ENCODE measurements at regions not wholly inside any gene's neighbourhood (a gene's known extent, or its start where the extent isn't known, plus 50 kb on each side); places are given as distances from the start of the nearest gene placed in this dataset.

DNA sequence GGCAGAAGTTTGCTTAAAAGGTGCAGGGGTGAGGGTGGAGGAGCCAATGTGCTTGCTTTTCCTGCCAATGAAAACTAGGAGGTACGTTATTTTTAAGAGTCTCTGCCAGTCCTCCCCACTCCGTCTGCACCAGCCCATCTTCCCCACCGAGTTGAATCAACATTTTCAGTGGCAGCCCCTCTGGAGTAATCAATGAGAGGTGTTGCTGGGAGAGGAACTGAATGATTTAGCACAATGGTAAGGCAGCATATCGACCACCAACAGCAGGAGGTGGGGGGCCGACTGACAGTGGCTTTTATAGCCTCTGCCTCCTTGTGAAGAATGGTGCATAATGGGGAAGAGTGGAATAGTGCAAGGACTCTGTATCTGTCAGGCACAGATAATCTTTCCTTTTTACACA is 1465.0 kb upstream of the GOT2 start:
- no peaks in the 10 kb centered on the region for H3K36me3 ChIP-seq (replicated peaks in 1 of 2; ENCODE audit: control insufficient read depth in 1 of 2, insufficient read depth in 2 of 2, low read length in 2 of 2)
- H3K4me2 ChIP-seq (ENCODE audit: low read depth, low read length), result no peak overlapping the region
- no peak for ATAC-seq
- 0 out of 2 replicates have a peak, but pooled peaks cover 5% of the 10 kb centered on the region for H3K9me3 ChIP-seq (ENCODE audit: low read length)
- no peak overlapping the region for H2AFZ ChIP-seq (ENCODE audit: low read length)
- ChIA-PET CTCF (ENCODE audit: low intra/inter-chr PET ratio, low total read pairs) (no interaction called here), POLR2A (no interaction called here)
- H4K20me1 ChIP-seq (ENCODE audit: insufficient read depth, low read length), result no peaks in the 10 kb centered on the region
- 5% methylated on average over 5 of the region's 5 CpGs for WGBS (ENCODE audit: low lambda C conversion rate)
- BruUV-seq (replicated peaks), result no TSS peak
- no peak for DNase-seq (ENCODE audit: low spot score)
- no peaks in the 10 kb centered on the region for H3K79me2 ChIP-seq (ENCODE audit: insufficient read depth, low read length)
- H3K9ac ChIP-seq (ENCODE audit: insufficient read depth, low read depth, low read length), result no peak overlapping the region
- H3K27me3 ChIP-seq (ENCODE audit: control insufficient read depth in 1 of 2, insufficient read depth in 2 of 2, low read length in 2 of 2), result no peaks in the 10 kb centered on the region
- no peak for TF ChIP-seq EP300 (IDR thresholded peaks at IDR 0.05; ENCODE audit: low read depth in 2 of 2, low read length in 2 of 2)
- no peak for TF ChIP-seq EP300 (CRISPR knock-in tag; IDR thresholded peaks at IDR 0.05; ENCODE audit: borderline replicate concordance)
- no peak for TF ChIP-seq ZNF205 (CRISPR knock-in tag; IDR thresholded peaks at IDR 0.05)
- TF ChIP-seq, protein P1, sequence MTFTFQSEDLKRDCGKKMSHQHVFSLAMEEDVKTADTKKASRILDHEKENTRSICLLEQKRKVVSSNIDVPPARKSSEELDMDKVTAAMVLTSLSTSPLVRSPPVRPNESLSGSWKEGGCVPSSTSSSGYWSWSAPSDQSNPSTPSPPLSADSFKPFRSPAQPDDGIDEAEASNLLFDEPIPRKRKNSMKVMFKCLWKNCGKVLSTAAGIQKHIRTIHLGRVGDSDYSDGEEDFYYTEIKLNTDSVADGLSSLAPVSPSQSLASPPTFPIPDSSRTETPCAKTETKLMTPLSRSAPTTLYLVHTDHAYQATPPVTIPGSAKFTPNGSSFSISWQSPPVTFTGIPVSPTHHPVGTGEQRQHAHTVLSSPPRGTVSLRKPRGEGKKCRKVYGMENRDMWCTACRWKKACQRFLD (CRISPR knock-in tag; IDR thresholded peaks at IDR 0.05; ENCODE audit: borderline replicate concordance), result no peak
- no peak for TF ChIP-seq ZNF292 (CRISPR knock-in tag; IDR thresholded peaks at IDR 0.05; ENCODE audit: borderline replicate concordance, low read depth)
- no peak for TF ChIP-seq NFRKB (IDR thresholded peaks at IDR 0.05)
- no peak for TF ChIP-seq ZNF564 (CRISPR knock-in tag; IDR thresholded peaks at IDR 0.05)
- TF ChIP-seq ZNF792 (CRISPR knock-in tag; IDR thresholded peaks at IDR 0.05), result no peak
- TF ChIP-seq RBM22 (optimal IDR thresholded peaks at IDR 0.05; ENCODE audit: low read length), result no peak
- TF ChIP-seq EED (CRISPR knock-in tag; IDR thresholded peaks at IDR 0.05), result no peak
- TF ChIP-seq, protein P2, sequence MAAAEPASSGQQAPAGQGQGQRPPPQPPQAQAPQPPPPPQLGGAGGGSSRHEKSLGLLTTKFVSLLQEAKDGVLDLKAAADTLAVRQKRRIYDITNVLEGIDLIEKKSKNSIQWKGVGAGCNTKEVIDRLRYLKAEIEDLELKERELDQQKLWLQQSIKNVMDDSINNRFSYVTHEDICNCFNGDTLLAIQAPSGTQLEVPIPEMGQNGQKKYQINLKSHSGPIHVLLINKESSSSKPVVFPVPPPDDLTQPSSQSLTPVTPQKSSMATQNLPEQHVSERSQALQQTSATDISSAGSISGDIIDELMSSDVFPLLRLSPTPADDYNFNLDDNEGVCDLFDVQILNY (CRISPR knock-in tag; conservative IDR thresholded peaks at IDR 0.05), result no peak
- no peak for TF ChIP-seq MBNL3 (CRISPR knock-in tag; conservative IDR thresholded peaks at IDR 0.05)
- TF ChIP-seq, protein P3, sequence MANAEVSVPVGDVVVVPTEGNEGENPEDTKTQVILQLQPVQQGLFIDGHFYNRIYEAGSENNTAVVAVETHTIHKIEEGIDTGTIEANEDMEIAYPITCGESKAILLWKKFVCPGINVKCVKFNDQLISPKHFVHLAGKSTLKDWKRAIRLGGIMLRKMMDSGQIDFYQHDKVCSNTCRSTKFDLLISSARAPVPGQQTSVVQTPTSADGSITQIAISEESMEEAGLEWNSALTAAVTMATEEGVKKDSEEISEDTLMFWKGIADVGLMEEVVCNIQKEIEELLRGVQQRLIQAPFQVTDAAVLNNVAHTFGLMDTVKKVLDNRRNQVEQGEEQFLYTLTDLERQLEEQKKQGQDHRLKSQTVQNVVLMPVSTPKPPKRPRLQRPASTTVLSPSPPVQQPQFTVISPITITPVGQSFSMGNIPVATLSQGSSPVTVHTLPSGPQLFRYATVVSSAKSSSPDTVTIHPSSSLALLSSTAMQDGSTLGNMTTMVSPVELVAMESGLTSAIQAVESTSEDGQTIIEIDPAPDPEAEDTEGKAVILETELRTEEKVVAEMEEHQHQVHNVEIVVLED (CRISPR knock-in tag; IDR thresholded peaks at IDR 0.05; ENCODE audit: borderline replicate concordance), result no peak
- TF ChIP-seq ETV5 (CRISPR knock-in tag; IDR thresholded peaks at IDR 0.05; ENCODE audit: borderline replicate concordance), result no peak
- TF ChIP-seq ZNF749 (CRISPR knock-in tag; IDR thresholded peaks at IDR 0.05; ENCODE audit: borderline replicate concordance), result no peak
- TF ChIP-seq SOX6 (IDR thresholded peaks at IDR 0.05), result no peak
- TF ChIP-seq SOX6 (CRISPR knock-in tag; IDR thresholded peaks at IDR 0.05), result no peak
- TF ChIP-seq, protein P4, sequence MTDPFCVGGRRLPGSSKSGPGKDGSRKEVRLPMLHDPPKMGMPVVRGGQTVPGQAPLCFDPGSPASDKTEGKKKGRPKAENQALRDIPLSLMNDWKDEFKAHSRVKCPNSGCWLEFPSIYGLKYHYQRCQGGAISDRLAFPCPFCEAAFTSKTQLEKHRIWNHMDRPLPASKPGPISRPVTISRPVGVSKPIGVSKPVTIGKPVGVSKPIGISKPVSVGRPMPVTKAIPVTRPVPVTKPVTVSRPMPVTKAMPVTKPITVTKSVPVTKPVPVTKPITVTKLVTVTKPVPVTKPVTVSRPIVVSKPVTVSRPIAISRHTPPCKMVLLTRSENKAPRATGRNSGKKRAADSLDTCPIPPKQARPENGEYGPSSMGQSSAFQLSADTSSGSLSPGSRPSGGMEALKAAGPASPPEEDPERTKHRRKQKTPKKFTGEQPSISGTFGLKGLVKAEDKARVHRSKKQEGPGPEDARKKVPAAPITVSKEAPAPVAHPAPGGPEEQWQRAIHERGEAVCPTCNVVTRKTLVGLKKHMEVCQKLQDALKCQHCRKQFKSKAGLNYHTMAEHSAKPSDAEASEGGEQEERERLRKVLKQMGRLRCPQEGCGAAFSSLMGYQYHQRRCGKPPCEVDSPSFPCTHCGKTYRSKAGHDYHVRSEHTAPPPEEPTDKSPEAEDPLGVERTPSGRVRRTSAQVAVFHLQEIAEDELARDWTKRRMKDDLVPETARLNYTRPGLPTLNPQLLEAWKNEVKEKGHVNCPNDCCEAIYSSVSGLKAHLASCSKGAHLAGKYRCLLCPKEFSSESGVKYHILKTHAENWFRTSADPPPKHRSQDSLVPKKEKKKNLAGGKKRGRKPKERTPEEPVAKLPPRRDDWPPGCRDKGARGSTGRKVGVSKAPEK (CRISPR knock-in tag; IDR thresholded peaks at IDR 0.05; ENCODE audit: borderline replicate concordance), result no peak
- TF ChIP-seq ZNF382 (CRISPR knock-in tag; IDR thresholded peaks at IDR 0.05; ENCODE audit: borderline replicate concordance), result no peak
- H3K27ac ChIP-seq (ENCODE audit: extremely low read length, insufficient read depth, low read length), result no peak overlapping the region
- intact Hi-C loops (cut with micrococcal nuclease; ENCODE audit: unreplicated experiment) (no loop called here), in situ Hi-C loops (cut with HindIII; ENCODE audit: extremely low pct_ligation_motif_present, low pct_unique_long_range_greater_than_20kb) (no loop called here)
- H3K4me3 ChIP-seq (replicated peaks in 1 of 3; ENCODE audit: insufficient read depth in 1 of 3, low read depth in 2 of 3, low read length in 3 of 3), result no peak overlapping the region
- H3K4me1 ChIP-seq (ENCODE audit: insufficient read depth, low read length), result no peaks in the 10 kb centered on the region
- no peak for FAIRE-seq

Measured in HepG2 (cell line).